HCT116 (cell line): ENCODE measurements at regions not wholly inside any gene's neighbourhood (a gene's known extent, or its start where the extent isn't known, plus 50 kb on each side); places are given as distances from the start of the nearest gene placed in this dataset.

Experiments
- ATAC-seq: fragments of 200-7000 bp; cut with Tn5 transposase; 2 replicates; pipeline ENCODE4 v1.9.1; 2020; ENCODE audit warnings: mild to moderate bottlenecking, moderate library complexity
- BruUV-seq: library from RNA; stranded (reverse); fragments of 400-500 nt; replicated peaks from 2 replicates; lab custom pipeline; 2021; lab: Mats Ljungman, UMichigan
- CTCF ChIA-PET: fragments of 300-600 bp; sonication (Branson Sonifier 250); formaldehyde crosslinking; loops from one replicate; lab custom pipeline; 2021; ENCODE audit warnings: antibody characterized with exemption; lab: Charles Lee
- POLR2A ChIA-PET: fragments of 300-600, 350-600 bp; sonication (Branson Sonifier 250); formaldehyde crosslinking; loops from one replicate; lab custom pipeline; 2021; ENCODE audit warnings: antibody characterized with exemption; lab: Charles Lee
- RAD21 ChIA-PET, 2 experiments: fragments of 300-600 bp; sonication (Branson Sonifier 250); formaldehyde crosslinking; loops; one replicate each; lab custom pipeline; 2023; ENCODE audit warnings: low total read pairs in 2 of 2; ENCODE audit not compliant: uncharacterized antibody in 2 of 2, unreplicated experiment in 2 of 2, low non-redundant PET in 1 of 2; lab: Charles Lee
- DNase-seq: peaks from one replicate; pipeline ENCODE4 v3.0.0-alpha.2; 2010; ENCODE audit warnings: low read depth, low spot score
- H2AFZ ChIP-seq: fragments of 200-600 bp; shearing (Covaris generic), sonication (generic); 2 replicates; pipeline ENCODE4 v1.6.1; 2017; ENCODE audit warnings: low read depth, mixed run types, mixed read lengths, antibody characterized with exemption, low read length; ENCODE audit not compliant: poor library complexity, severe bottlenecking
- H3K27ac ChIP-seq: 2 replicates; pipeline ENCODE4 v1.5.1; 2012; ENCODE audit warnings: low read depth, low read length
- H3K27me3 ChIP-seq: fragments of 200-600 bp; sonication (generic); 2 replicates; pipeline ENCODE4 v1.6.1; 2016; ENCODE audit warnings: mixed run types, low read length, mixed read lengths; ENCODE audit not compliant: insufficient read depth
- H3K36me3 ChIP-seq, 2 experiments: fragments of 200-500 bp in 1 of 2; fragments of 200-600 bp in 1 of 2; sonication (Bioruptor generic) in 1 of 2; sonication (generic) in 1 of 2; 2 replicates each; pipeline versions ENCODE4 v1.5.1 to v1.6.1; 2014 to 2016; ENCODE audit warnings: low read length in 2 of 2, inconsistent platforms in 1 of 2, mixed read lengths in 1 of 2, mixed run types in 1 of 2; ENCODE audit not compliant: insufficient read depth in 2 of 2, control insufficient read depth in 1 of 2
- H3K4me1 ChIP-seq, 2 experiments: fragments of 200-600 bp in 1 of 2; sonication (generic) in 1 of 2; 2 replicates each; pipeline versions ENCODE4 v1.5.1 to v1.6.1; 2012 to 2017; ENCODE audit warnings: low read length in 2 of 2, inconsistent platforms in 1 of 2, mild to moderate bottlenecking in 1 of 2, mixed read lengths in 1 of 2, mixed run types in 1 of 2, moderate library complexity in 1 of 2; ENCODE audit not compliant: insufficient read depth in 2 of 2, control insufficient read depth in 1 of 2
- H3K4me2 ChIP-seq: fragments of 200-600 bp; sonication (generic); 2 replicates; pipeline ENCODE4 v1.6.1; 2017; ENCODE audit warnings: mixed run types, low read length, mixed read lengths
- H3K4me3 ChIP-seq, 2 experiments: fragments of 200-600 bp in 1 of 2; sonication (generic) in 1 of 2; replicated peaks in 1 of 2; 2 replicates each; pipeline ENCODE4 v1.5.1; 2011 to 2016; ENCODE audit warnings: low read length in 2 of 2, control low read depth in 1 of 2, low read depth in 1 of 2, mild to moderate bottlenecking in 1 of 2, mixed read lengths in 1 of 2, mixed run types in 1 of 2
- H3K79me2 ChIP-seq: fragments of 200-600 bp; sonication (generic); 2 replicates; pipeline ENCODE4 v1.6.1; 2017; ENCODE audit warnings: mild to moderate bottlenecking, mixed run types, low read length, moderate library complexity, mixed read lengths; ENCODE audit not compliant: insufficient read depth
- H3K9ac ChIP-seq: fragments of 200-600 bp; sonication (generic); 2 replicates; pipeline ENCODE4 v1.6.1; 2016; ENCODE audit warnings: low read length, mixed read lengths
- H3K9me2 ChIP-seq: fragments of 200-600 bp; sonication (generic), shearing (Covaris generic); 2 replicates; pipeline ENCODE4 v1.6.1; 2017; ENCODE audit warnings: mixed run types, mild to moderate bottlenecking, moderate library complexity; ENCODE audit not compliant: insufficient read depth
- H3K9me3 ChIP-seq, 2 experiments: fragments of 200-500 bp in 1 of 2; fragments of 200-600 bp in 1 of 2; sonication (Bioruptor generic) in 1 of 2; sonication (generic) in 1 of 2; 2 replicates each; pipeline ENCODE4 v1.6.1; 2014 to 2017; ENCODE audit warnings: low read length in 2 of 2, mixed read lengths in 2 of 2, inconsistent platforms in 1 of 2, low read depth in 1 of 2, mild to moderate bottlenecking in 1 of 2, mixed run types in 1 of 2, moderate library complexity in 1 of 2; ENCODE audit not compliant: control insufficient read depth in 1 of 2, insufficient read depth in 1 of 2
- H4K20me1 ChIP-seq: fragments of 200-600 bp; sonication (generic), shearing (Covaris generic); 2 replicates; pipeline ENCODE4 v1.6.1; 2017; ENCODE audit warnings: mixed run types, mild to moderate bottlenecking, moderate library complexity; ENCODE audit not compliant: insufficient read depth
- ATF3 ChIP-seq: IDR thresholded peaks from 2 replicates; pipeline ENCODE4 v1.6.1; 2012
- CEBPB ChIP-seq: IDR thresholded peaks from 2 replicates; pipeline ENCODE4 v1.6.1; 2012; ENCODE audit warnings: low read depth
- CTCF ChIP-seq, 3 experiments: fragments of 200-600 bp in 1 of 3; sonication (generic) in 1 of 3; IDR thresholded peaks in 2 of 3; conservative IDR thresholded peaks in 1 of 3; 2 replicates each; pipeline ENCODE4 v1.5.1; 2012 to 2017; ENCODE audit warnings: low read depth in 2 of 3, low read length in 2 of 3, antibody characterized with exemption in 1 of 3, borderline replicate concordance in 1 of 3, control low read depth in 1 of 3, mild to moderate bottlenecking in 1 of 3, mixed read lengths in 1 of 3, mixed run types in 1 of 3, moderate library complexity in 1 of 3; ENCODE audit not compliant: insufficient read depth in 1 of 3
- EZH2 ChIP-seq: fragments of 200-600 bp; sonication (generic); IDR thresholded peaks from 2 replicates; pipeline ENCODE4 v1.6.1; 2017; ENCODE audit warnings: antibody characterized with exemption, mixed run types
- EZH2phosphoT487 ChIP-seq: fragments of 200-600 bp; IDR thresholded peaks from 2 replicates; pipeline ENCODE4 v1.6.1; 2018; ENCODE audit warnings: antibody characterized with exemption, borderline replicate concordance
- FOSL1 ChIP-seq: IDR thresholded peaks from 2 replicates; pipeline ENCODE4 v1.6.1; 2012; ENCODE audit warnings: low read depth
- JUND ChIP-seq: IDR thresholded peaks from 2 replicates; pipeline ENCODE4 v1.6.1; 2012
- MAX ChIP-seq: IDR thresholded peaks from 2 replicates; pipeline ENCODE4 v1.6.1; 2012
- RAD21 ChIP-seq: IDR thresholded peaks from 2 replicates; pipeline ENCODE4 v1.6.1; 2012; ENCODE audit warnings: low read depth, mild to moderate bottlenecking
- SIN3A ChIP-seq: IDR thresholded peaks from 2 replicates; pipeline ENCODE4 v1.6.1; 2012; ENCODE audit warnings: low read depth
- SP1 ChIP-seq: IDR thresholded peaks from 2 replicates; pipeline ENCODE4 v1.6.1; 2012; ENCODE audit warnings: low read depth
- TCF7L2 ChIP-seq: IDR thresholded peaks from 2 replicates; pipeline ENCODE4 v1.7.0; 2011; ENCODE audit warnings: borderline replicate concordance, inconsistent platforms; ENCODE audit not compliant: insufficient read depth, insufficient read length; ENCODE audit errors: extremely low read depth
- ZFX ChIP-seq: fragments of 450-650 bp; IDR thresholded peaks from 2 replicates; pipeline ENCODE4 v1.6.1; 2017
- intact Hi-C: fragments of 100-400 bp; cut with micrococcal nuclease; formaldehyde crosslinking; loops from 2 replicates; pipeline ENCODE4 v1.10.0; 2022

- CTCF ChIA-PET: no interaction called here
- BruUV-seq: no TSS peak
- Histone ChIP-seq H3K79me2 (no peaks in the 10 kb centered on the region), H3K9me3 (no peaks in the 10 kb centered on the region), H3K9ac (no peak overlapping the region), H4K20me1 (no peaks in the 10 kb centered on the region), H3K4me2 (no peak overlapping the region), H3K9me2 (no peaks in the 10 kb centered on the region), H3K27ac (no peak overlapping the region), H2AFZ (no peak overlapping the region), H3K4me1 (no peaks in the 10 kb centered on the region), H3K4me3 (no peak overlapping the region), H3K36me3 (no peaks in the 10 kb centered on the region), H3K27me3 (no peaks in the 10 kb centered on the region)
- ATAC-seq (no peak), DNase-seq (no peak)
- POLR2A ChIA-PET: no interaction called here
- TF ChIP-seq RAD21 (no peak), SIN3A (no peak), SP1 (no peak), CTCF (IDR thresholded peaks at IDR 0.05 in 2 of 3, conservative IDR thresholded peaks at IDR 0.05 in 1 of 3; ENCODE audit: borderline replicate concordance in 1 of 3, insufficient read depth in 1 of 3, low read depth in 2 of 3, low read length in 2 of 3) (no peak)
- RAD21 ChIA-PET: no interaction called here
- intact Hi-C loops: no loop called here
Measured at GRCh38 chr13:40158218-40158617, 502.8 kb downstream of the COG6 start.

- CTCF ChIA-PET: no interaction called here
- ATAC-seq: no peak
- RAD21 ChIA-PET: no interaction called here
- H2AFZ ChIP-seq: no peak overlapping the region
- H4K20me1 ChIP-seq: no peaks in the 10 kb centered on the region
- intact Hi-C loops: no loop called here
- no peak for DNase-seq
- no peak overlapping the region for H3K4me3 ChIP-seq
- no peaks in the 10 kb centered on the region for H3K79me2 ChIP-seq
- POLR2A ChIA-PET: no interaction called here
- no peak overlapping the region for H3K4me2 ChIP-seq
- H3K27ac ChIP-seq: no peak overlapping the region
- peaks cover 0 to 3% of the 10 kb centered on the region in 2 experiments; a peak in 2 of 4 replicates for H3K4me1 ChIP-seq
- H3K36me3 ChIP-seq: no peaks in the 10 kb centered on the region
- H3K9me3 ChIP-seq: no peaks in the 10 kb centered on the region
- TF ChIP-seq CEBPB (no peak), CTCF (IDR thresholded peaks at IDR 0.05 in 2 of 3, conservative IDR thresholded peaks at IDR 0.05 in 1 of 3; ENCODE audit: borderline replicate concordance in 1 of 3, insufficient read depth in 1 of 3, low read depth in 2 of 3, low read length in 2 of 3) (no peak), ZFX (no peak), SP1 (no peak), MAX (no peak), TCF7L2 (no peak), RAD21 (no peak), EZH2 (no peak), JUND (no peak), ATF3 (no peak), EZH2phosphoT487 (no peak), FOSL1 (no peak)
- no TSS peak for BruUV-seq
- H3K27me3 ChIP-seq: no peaks in the 10 kb centered on the region
- H3K9ac ChIP-seq: no peak overlapping the region
- no peaks in the 10 kb centered on the region for H3K9me2 ChIP-seq
Measured at GRCh38 chr13:40158757-40159156, 503.3 kb downstream of the COG6 start.
